Skeletal muscle cell (primary cell): ENCODE measurements at regions not wholly inside any gene's neighbourhood (a gene's known extent, or its start where the extent isn't known, plus 50 kb on each side); places are given as distances from the start of the nearest gene placed in this dataset.

ENCODE experiments used
- DNase-seq: peaks from one replicate; pipeline ENCODE4 v3.0.0-alpha.2; 2010; ENCODE audit warnings: low read depth
- H3K4me3 ChIP-seq: 2 replicates; pipeline ENCODE4 v1.5.1; 2011; ENCODE audit warnings: low read depth, mild to moderate bottlenecking, control low read depth, low read length, moderate library complexity

DNA sequence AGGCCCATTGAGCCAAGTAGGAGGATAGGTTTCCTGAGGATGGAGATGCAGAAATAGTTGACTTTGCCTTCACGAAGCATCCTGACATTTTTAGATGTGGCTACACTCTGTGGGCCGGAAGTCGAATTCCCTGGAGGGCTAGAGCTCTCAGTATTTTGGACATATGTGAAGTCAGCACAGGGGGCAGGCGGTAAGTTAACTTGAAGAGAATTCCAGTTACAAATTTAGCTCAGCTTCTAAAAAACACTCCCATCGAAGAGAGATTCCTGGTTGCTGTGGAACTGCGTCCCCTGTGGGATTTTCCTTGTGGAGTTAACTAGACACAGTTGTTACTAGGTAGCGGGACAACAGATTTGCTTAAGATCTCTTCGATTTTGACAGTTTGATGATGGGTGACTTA, 161.9 kb upstream of the RGMA start:
- DNase-seq = no peak
- no peak overlapping the region for H3K4me3 ChIP-seq

DNA sequence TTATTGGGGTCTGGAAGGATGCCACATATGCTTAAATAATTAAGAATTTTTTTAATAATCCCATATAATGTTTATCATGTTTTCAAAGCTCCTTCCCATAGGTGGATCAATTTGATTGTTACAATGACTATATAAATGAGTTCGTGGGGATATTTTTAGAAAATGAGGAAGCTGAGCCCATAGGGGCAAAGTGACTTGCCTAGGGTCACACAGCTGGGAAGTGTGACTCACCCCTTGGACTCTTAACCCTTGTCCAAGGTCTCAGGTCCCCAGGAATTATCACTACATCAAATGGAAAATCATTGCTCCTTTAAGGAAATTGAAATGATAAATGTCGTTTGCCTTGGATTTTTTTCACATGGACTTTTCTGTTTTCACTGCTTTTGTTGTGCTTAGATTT, 161.2 kb upstream of the RGMA start:
- no peak for DNase-seq
- no peak overlapping the region for H3K4me3 ChIP-seq

- DNase-seq = no peak
- no peak overlapping the region for H3K4me3 ChIP-seq
Measured at GRCh38 chr15:93249623-93250022, 160.6 kb upstream of the RGMA start.

DNA sequence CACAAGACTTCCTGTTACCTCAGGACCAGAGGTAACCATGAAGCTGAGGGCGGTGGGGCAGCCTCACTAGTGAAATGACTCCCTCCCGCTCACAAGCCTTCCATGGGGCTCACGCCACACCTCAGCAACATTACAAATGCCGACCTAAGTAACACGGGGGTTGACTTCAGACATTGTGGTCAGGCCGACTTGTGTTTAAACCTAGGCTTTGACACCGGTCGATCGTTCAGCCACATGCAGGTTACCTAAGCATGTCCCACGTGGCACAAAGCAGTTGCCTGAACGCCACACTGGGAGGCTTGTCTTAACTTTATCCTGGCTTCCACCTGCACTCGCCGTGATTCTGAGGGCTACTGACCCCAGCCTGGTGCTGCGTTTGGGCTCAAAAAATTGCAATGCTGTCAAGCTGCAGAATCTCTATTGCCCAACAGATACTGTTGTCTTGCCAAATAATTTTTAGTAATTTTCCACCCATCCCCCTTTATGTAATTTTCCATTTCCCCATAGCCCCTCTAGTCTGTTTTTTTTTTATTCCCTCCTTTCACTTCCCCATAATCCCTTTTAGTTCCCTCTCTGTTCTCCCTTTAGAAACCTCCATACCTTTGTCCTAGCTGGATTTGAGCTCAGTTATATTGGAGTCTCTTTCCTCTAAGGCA, 158.6 kb upstream of the RGMA start:
- H3K4me3 ChIP-seq = no peak overlapping the region
- DNase-seq = no peak

DNA sequence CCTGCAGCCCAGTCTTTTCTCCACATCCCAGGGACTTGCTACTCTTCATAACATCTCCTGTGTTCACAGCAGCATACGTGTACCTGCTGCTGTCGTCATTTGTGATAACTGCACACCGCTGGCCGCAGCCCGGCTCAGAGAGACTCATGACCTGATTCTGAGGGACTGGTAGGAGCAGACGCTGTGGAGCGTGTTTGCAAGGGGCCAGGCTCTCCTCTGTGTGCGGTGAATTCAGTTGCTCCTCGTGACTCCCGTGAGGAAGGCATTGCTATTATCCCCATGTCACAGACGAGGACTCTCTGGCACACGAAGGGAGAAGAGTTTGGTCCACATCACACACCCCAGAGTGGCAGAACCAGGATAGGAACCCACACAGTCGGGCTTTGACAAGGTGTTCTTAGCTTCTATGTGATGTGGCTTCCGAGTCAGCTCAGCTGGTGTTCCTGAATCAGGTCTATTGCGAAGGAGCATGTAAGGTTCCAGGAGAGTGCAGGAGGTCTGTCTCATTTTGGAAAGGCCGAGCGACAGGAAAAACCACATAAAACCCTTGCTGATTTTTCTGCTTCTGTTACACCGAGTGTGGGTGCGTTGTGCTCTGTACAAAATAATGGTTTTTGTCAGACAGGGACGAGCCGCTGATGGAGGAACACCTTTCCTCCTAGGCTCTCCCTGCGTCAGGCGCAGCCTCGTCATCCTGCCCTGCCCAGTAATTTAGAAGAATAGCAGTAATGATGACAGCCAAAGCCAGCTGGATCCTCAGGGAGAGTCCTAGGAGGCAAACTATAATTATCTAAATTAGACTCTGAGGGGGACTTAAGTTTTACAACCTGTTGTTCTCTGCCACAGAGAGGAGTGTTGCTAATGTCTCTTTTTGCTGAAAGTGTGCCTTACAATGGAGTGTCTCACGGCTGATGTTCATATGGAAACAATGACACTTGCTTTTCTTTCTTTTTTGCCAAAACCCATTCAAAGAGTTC, 157.5 kb upstream of the RGMA start:
- DNase-seq = no peak
- H3K4me3 ChIP-seq = no peak overlapping the region

- H3K4me3 ChIP-seq = no peak overlapping the region
- no peak for DNase-seq
Measured at GRCh38 chr15:93245661-93246042, 156.6 kb upstream of the RGMA start.

- no peak for DNase-seq
- H3K4me3 ChIP-seq = no peak overlapping the region
Measured at GRCh38 chr15:93244696-93245660, 156.0 kb upstream of the RGMA start.

GRCh38 chr15:93243573-93243972, 154.6 kb upstream of the RGMA start:
- H3K4me3 ChIP-seq = no peak overlapping the region
- no peak for DNase-seq

DNA sequence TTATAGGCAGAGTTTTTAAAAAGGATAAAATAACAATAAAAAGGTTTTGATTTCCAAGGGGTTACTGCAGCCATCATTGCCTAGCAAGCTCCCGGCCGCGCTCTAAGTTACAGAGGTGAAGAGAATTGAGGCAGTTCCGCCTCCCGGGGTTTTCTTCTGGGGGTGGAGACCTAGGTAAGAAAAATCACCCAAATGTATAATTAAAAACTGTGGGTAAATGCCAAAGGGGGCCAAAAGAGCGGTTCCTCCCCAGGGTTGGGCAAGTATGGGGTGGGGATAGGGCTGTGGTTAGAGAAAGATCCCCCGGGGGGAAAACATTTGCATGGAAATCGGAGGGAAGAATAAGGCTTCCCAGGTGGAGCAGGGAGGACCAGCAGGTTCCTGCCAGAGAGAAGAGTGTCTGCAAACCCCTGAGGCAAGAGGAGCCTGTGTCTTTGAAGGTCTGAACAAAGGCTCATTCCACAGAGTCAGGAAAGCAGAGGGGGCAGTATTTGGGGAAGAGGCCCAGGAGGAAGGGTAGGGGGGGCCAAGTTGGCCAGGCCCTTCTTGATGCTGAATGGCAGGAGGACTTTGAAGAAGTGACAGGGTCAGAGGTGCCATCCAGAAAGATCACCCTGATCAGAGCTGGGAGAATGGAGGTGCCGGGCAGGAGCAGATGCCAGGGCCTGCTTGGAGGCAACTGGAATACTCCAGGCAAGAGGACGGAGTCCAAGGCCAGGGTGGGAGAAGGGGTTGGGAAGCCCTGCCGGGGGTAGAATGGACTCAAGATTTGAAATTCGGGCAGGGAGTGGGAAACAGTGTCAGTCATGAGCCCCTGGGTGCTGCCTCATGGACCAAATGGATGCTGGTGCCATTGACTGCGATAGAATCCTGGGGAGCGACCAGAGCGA, 152.9 kb upstream of the RGMA start:
- H3K4me3 ChIP-seq = no peak overlapping the region
- no peak for DNase-seq

DNA sequence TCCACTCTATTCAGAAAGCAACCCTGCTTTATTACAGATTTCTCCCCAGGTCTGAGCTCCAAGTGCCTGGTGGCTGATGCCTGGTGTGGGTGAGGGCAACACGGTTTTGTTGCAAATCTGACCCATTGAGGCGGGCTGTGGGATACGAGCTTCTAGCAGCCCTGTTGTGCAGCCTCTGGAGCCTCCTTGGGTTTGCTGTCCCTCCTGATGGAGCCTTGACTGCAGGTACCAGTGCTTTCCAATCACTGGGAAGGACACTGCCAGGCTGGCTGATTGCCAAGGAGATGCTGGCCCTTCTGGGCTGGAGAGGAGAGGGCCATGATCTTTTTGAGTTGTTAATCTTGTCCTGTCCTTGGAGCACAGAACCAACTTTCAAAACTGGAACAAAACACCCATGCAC, 151.0 kb upstream of the RGMA start:
- no peak overlapping the region for H3K4me3 ChIP-seq
- DNase-seq = no peak

DNA sequence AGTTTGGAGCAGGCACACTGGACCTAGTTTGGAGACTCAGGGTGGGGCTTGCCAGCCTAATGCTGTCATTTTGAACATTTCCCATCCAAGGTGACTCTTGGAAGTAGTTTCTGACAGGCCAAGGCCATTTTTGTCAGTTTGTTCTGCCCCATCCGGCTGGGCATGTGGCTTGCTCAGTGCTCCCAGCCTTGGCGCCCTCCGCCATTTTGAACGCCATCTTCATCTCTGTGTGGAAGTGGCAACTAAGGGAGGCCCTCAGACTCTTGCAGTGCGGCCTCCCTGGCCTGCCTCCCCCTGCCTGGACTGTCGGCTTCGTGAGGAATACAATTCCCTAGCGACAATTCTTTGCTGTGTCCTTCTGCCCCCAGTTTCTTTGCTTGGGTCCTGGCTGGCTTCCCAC, 150.6 kb upstream of the RGMA start:
- DNase-seq = no peak
- no peak overlapping the region for H3K4me3 ChIP-seq

DNA sequence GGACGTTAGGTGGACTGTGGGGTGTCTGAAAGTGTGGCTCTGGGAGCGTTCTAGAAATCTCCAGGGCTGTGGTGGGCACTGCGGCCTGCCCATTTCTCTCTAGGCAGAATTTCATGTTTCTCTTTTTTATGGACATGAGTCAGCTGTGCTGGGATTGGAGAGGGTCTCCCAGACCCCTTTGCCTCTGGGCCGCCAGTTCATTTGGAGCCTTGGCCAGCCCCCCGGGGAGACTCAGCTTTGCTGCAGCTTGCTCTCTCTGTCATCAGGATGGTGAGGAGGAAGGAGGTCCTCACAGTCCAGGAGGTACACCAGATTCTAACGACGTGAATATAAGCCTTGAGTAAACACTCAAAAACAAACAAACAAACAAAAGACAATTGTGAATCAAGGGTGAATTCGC, 149.6 kb upstream of the RGMA start:
- no peak overlapping the region for H3K4me3 ChIP-seq
- DNase-seq = no peak

DNA sequence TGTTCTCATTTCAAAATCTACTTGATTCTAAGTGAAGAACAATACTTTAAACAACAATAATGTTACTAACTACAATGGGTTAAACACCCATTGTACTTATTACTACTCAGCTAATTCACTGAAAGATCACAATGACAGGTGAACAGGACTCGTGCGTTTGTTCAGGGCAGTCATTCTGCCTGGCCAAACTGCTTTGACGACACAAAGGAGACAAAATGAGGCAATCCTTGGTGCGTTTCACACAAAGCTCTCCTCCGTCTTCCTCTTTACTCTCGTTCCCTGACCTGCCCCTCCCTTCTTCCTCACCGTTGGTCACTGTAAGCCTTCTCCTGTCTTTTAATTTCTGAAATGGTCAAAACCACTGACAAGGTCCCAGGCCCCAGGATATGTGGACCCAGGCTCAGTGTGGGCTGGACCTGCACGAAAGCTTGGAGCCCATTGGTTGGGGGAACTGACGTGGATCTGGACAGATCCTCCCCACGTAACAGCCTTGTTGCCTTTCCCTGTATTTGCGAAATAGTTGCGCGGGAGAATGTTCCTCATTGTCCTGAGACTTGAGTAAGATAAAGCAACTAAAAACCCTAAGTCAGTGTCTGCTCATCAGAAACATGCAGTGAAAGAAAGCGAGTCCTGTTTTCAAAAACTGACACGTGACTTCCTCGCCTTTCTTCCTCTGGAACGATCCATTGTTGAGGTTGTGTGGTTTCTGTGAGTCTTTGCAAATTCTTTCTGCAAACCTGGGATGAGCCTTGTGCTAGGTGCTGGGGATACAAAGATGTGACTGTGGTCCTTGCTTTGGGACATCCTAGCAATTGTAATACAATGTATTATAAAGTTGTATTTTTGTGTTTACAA, 147.1 kb upstream of the RGMA start:
- no peak overlapping the region for H3K4me3 ChIP-seq
- no peak for DNase-seq

- no peak overlapping the region for H3K4me3 ChIP-seq
- no peak for DNase-seq
Measured at GRCh38 chr15:93235269-93235668, 146.3 kb upstream of the RGMA start.

- no peak for DNase-seq
- no peak overlapping the region for H3K4me3 ChIP-seq
Measured at GRCh38 chr15:93233710-93234109, 144.7 kb upstream of the RGMA start.

DNA sequence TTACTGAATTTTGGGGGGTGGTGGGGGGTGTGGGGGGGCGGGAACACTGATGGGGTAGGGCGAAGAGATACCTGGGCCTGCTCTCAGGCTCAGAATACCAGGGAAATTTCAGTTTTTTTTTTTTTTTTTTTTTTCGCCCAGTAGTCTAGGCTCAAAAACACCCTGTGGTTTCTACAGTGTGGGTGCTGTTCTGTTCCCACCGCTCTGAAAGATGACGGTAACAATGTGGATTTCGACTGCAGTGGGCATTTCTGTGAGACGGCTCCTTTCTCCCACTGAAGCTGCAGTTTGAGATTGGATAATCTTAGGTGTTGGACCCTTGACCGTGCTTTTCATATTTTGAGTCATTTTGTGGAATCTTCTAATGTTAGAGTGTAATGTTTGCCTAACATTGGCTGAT, 143.8 kb upstream of the RGMA start:
- no peak overlapping the region for H3K4me3 ChIP-seq
- no peak for DNase-seq

DNA sequence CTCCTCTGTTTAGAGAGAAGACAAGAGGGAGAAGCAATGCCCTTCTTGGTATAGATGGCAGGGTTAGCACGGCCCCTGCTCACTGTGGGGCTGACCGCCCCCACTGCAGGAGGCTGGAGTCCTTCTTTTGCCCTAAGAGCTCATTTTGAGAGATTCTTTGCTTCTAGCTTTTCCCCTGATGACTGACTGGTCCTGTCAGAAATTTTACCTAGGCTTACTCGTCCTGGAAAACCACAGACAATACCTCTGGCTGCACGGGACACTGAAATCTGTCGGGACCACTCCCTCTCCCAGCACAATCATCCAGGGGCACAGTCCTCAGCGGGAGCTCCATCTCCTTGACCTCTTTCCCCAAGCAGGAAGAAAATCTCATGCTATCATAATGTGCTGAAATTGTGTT, 143.0 kb upstream of the RGMA start:
- no peak for DNase-seq
- no peak overlapping the region for H3K4me3 ChIP-seq

DNA sequence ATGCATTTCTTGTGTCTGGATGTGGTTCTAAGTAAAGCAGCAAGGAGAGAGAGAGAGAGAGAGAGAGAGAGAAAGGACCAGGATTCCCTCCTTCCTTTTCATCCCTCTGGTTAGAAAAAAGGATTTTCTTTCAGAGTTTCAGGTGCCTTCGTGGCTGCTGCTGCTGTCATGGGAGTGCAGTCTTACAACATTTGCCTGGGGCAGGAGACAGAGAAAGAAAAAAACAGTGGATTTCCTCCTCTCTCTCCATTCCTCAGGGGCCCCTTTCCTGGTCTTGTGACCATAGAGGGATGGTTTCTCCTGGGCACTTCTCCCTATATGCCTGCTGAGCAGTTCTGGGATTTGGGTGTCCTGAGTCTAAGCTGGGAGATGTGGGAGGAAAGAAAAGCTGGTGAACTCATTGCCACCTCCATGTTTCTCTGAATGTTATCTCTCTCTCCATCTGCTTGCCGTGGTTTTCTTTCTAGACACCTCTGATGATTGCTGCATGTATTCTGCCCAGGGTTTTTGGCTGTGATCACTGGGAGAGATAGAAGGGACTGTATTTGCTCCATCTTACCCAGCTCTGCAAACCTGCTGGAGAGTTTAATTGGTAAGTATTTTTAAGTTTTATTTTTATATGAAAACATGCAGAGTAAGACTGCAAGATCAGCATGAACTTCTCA, 142.4 kb upstream of the RGMA start:
- DNase-seq = no peak
- no peak overlapping the region for H3K4me3 ChIP-seq
